Sigmoid colon (tissue), 4 donors: ENCODE measurements at regions not wholly inside any gene's neighbourhood (a gene's known extent, or its start where the extent isn't known, plus 50 kb on each side); places are given as distances from the start of the nearest gene placed in this dataset.

ENCODE experiments used
- POLR2A ChIP-seq, 2 donors: fragments of 450-650 bp; IDR thresholded peaks; one replicate each; pipeline ENCODE4 v1.6.1; 2016; ENCODE audit warnings: antibody characterized with exemption in 2 of 2, mild to moderate bottlenecking in 2 of 2, moderate library complexity in 2 of 2
- POLR2AphosphoS5 ChIP-seq, 4 donors: sonication (generic); formaldehyde crosslinking; IDR thresholded peaks; one replicate each; pipeline ENCODE4 v1.6.1; 2017; ENCODE audit warnings: antibody characterized with exemption in 4 of 4
- TF ChIP-seq, protein P1 (sequence below), 4 experiments: fragments of 450-650 bp in 3 of 4; fragments of 200-600 bp in 1 of 4; IDR thresholded peaks; one replicate each; pipeline ENCODE4 v1.5.1; 2016 to 2019; ENCODE audit warnings: antibody characterized with exemption in 4 of 4, mild to moderate bottlenecking in 3 of 4, moderate library complexity in 2 of 4

DNA sequence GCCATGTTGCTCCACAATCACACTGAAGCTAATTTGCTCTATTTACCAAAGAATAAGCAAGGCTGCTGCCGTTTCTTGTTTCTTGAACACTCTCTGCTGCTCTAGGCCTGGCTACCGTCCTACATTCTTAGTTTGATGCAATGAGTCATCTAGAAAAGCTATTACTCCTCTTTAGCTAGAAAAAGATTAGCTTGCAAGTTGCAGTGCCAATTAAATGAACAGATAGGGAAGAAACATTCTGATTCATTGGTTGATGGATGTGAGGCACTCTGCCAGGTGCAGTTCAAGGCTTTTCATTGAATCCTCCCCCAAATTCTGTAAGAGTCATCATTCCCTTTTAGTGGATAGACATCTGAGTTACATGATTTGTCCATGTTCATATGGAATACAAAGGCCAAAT is 807.7 kb upstream of the AMELY start:
- TF ChIP-seq POLR2A (IDR thresholded peaks at IDR 0.05) (no peak), POLR2AphosphoS5 (IDR thresholded peaks at IDR 0.05) (no peak)
- TF ChIP-seq, protein P1, sequence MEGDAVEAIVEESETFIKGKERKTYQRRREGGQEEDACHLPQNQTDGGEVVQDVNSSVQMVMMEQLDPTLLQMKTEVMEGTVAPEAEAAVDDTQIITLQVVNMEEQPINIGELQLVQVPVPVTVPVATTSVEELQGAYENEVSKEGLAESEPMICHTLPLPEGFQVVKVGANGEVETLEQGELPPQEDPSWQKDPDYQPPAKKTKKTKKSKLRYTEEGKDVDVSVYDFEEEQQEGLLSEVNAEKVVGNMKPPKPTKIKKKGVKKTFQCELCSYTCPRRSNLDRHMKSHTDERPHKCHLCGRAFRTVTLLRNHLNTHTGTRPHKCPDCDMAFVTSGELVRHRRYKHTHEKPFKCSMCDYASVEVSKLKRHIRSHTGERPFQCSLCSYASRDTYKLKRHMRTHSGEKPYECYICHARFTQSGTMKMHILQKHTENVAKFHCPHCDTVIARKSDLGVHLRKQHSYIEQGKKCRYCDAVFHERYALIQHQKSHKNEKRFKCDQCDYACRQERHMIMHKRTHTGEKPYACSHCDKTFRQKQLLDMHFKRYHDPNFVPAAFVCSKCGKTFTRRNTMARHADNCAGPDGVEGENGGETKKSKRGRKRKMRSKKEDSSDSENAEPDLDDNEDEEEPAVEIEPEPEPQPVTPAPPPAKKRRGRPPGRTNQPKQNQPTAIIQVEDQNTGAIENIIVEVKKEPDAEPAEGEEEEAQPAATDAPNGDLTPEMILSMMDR (IDR thresholded peaks at IDR 0.05), result no peak
